ENCODE measurements at regions not wholly inside any gene's neighbourhood (a gene's known extent, or its start where the extent isn't known, plus 50 kb on each side); places are given as distances from the start of the nearest gene placed in this dataset.
A peak's percentile ranks its signal among the peaks of the same experiment; 100 is the strongest.

DNA sequence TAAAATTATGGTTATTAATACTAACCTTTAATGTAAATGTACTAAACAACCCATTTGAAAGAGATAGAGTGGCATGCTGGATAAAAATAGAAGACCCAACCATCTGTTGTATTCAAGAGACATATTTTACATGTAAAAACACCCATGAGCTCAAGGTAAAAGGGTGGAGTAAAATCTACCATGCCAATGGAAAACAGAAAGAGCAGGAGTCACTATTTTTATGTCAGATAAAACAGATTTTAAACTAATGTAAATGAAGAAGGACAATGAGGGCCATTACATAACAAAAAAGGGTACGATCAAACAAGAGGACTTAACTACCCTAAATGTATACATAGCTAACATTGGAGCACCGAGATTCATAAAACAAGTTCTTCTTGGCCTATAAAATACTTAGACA lies 66.3 kb downstream of the ITM2A start:
- no peak for DNase-seq

DNA sequence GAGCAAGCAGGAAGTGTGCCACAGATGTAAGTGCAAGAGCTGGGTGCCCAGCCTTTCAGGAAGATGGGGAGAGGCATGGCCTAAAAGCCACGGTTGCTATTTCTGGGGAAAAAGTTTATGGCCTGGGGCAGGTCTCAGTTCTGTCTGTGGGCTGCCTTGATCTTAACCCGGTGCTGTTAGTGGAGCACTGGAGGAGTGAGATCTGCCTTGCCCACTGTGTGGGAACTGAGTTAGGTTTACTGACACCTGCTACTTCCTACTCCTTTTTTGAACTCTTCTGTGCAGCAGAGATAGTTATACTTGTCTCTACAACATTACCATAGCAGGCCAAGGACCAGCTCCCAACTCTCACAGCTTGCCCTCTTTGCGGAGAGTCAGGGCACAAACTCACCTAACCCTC lies 76.5 kb downstream of the ITM2A start:
- DNase-seq, result no peak

DNA sequence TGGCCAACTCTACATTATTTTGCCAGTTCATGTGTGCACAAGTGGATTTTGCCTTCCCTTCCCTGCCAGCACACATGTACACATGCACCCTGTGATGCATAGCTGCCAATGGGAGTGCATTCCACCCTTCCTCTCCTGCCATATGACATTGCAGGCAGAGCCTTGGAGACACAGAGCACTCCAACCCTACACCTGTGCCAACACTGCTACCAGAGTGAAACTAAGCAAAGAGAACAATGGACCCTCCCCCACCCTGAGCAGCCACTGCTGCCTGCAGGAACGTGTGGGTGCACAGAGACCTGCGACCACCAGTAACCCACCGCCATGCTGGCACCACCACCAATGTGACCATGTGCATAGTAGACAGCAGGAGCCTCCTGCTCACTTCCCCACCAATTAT lies 78.4 kb downstream of the ITM2A start:
- DNase-seq, result no peak

DNA sequence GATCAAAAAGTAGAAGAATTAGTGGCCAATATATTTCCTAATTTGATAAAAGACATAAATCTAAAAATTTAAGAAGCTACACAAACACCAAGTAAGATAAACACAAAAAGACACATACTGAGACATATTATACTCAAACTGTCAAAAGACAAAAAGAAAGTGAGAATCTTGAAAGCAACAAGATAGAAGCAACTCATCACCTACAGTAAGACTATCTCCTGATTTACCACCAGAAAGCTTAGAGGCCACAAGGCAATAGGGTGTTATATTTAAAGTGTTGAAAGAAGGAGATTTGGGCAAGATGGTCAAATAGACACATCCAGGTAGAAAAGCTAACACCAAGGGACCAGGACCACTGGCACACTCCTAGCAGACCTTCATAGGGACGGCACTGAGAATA lies 79.4 kb downstream of the ITM2A start:
- no peak for DNase-seq

DNA sequence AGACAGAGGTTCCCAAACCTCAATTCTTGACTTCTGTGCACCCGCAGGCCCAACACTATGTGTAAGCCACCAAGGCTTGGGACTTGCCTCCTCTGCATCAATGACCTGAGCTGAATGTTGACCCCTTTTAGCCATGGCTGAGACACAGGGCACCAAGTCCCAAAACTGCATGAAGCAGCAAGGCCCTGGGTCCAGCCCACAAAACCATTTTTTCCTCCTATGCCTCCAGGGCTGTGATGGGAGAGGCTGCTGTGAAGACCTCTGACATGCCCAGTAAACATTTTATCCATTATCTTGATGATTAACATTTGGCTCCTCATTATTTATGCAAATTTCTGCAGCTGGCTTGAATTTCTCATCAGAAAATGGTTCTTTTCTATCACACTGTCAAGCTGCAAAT lies 85.4 kb downstream of the ITM2A start:
- DNase-seq, result no peak

DNA sequence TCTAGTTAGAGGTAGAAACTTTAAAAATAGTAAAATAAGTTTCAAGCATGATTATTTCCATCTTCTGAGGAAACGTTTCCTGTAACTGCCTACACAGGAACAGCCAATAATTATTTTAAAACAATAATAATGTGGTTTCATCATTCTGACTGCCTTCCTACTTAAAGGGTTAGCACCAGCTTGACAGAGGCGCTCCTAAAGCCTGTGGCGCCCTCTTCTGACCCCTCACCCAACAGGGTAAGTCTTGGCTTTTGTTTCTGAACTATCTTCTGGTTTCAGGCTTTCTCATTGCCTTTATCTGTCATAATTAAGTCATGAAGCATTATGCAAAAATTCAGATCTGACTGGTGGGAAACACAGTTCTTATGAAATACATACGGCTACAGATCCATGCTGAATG lies 96.7 kb downstream of the ITM2A start:
- peak; percentile 65 for DNase-seq

DNA sequence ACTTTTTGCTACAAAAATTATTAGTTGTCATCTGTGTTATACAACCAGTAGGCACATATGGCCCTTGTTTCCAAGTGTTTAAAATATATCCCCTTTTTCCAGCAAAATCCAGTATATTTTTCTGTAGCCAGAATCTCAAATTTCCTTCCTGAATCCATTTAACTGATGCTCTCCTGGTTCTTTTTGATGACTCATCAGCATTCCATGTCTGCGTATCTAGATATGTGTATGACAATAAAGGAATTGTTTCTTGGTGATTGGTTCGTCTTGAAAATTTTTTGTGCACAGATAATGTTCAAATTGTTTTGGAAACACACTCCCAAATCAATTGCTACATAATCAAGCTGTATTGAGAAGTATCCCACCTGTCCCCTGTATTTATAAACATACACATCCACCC lies 98.3 kb downstream of the ITM2A start:
- no peak for DNase-seq

DNA sequence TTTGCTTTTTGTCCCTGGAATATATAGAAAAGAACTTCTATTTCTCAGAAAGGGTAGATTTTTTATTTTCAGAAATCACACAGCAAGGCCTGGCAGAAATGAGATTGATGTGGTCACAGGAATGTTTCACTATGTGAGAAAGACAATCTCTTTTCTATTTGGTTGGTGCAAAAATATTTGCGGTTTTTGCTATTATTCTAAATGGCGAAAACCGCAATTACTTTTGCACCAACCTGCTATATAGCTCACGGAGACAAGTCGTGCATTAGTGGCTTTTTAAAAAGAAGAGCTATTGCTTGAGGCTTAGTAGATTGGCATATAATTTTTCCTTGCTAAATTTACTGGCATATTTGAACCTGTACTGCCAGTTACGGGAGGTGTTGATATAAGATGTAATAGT lies 100.4 kb downstream of the ITM2A start:
- DNase-seq, result no peak

DNA sequence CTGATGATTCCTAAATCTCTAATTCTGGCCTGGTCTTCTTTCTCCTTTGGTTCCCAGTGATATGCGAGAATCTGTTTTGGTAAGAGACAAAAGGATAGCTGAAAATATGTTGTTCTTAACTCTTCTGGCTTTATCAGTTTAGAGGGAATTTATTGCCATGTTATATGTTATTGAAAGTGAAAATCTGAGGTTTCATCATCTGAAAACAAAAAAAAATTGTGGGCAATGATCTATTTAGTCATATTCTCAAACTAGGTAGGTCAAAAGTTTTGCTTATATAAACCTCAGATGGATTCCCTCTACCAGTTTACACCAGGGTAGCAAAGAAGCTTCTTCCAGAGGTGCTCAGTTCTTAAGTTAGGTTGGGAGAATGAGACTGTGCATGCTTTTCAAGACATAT lies 103.6 kb downstream of the ITM2A start:
- DNase-seq, result no peak

DNA sequence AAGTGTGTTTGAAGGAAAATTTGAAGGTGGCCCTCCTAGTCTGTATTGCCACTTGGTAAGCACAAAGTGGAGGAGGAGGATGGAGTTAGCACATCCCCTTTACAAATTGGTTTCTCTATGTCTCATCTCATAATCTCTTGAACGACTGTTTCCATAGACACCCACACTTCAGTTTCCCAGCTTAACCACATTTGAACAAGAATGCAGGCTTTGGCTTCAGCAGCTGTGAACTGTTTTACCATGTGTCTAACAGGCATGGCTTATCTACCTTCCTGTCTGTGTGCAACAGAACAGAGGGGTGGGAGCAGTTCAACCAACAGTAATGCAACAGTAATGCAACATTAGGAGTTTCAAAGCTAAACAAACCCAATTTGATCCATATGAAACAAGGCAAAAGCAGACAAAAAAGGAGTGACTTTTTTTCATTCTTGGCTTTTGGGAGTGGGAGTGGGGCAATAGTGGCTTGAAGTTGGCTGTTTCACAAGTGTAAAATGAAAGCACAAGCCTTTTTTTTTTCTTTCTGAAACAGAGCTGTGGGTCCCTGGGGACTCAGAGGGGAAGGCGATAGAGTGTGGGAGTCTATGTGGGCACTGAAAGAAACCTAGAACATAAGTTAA lies 108.0 kb downstream of the ITM2A start:
- DNase-seq, result no peak

DNA sequence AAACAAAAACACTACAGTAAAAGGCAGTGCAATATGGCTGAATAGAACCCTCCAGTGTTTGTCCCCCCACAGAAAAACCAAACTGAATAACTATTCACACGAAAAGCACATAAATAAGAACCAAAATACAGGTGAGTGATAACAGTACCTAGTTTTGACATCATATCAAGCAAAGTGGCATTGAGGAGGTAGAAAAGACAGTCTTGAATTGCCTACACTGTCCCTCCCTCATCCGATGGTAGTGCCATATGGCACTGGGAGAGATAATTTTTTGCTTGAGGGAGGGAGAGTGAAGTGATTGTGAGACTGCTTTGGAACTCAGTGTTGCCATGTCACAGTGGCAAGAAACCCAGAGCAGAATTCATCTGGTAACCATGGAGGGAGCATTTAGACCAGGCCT lies 99.2 kb downstream of the GPR174 start:
- no peak for DNase-seq

DNA sequence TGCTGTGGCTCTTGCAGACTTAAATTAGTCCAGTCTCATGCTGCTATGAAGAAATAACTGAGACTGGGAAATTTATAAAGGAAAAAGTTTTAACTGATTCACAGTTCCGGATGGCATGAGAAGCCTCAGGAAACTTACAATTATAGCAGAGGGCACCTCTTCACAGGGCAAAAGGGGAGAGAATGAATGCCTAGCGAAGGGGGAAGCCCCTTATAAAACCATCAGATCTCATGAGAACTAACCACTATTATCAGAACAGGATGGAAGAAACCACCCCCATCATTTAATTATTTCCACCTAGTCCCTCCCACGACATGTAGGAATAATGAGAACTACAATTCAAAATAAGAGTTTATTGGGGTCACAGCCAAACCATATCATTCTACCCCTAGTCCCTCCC lies 91.4 kb downstream of the GPR174 start:
- DNase-seq, result no peak

DNA sequence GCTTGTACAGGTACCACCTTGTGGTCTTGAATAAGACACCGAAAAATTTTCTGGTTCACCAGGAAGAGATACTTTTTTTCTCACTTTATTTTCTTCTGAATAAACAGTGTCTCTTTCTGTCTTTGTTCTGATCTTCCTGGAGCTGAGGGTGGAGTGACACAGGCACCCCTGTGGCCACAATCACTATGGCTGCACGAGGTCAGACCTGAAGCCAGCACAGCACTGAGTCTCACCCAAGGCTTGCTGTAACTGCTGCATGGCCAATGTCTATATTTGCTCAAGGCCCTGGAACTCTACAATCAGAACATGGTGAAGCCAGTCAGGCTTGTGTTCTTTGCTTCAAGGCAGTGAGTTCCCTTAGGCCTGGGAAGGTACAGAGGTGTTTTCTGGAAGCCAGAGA lies 87.2 kb downstream of the GPR174 start:
- DNase-seq, result no peak

All from activated CD8-positive, alpha-beta memory T cell treated with anti-CD3 and anti-CD28 coated beads, Interleukin-2, amount 50 U/mL, for 48 hours (primary cell).